ENCODE measurements at regions not wholly inside any gene's neighbourhood (a gene's known extent, or its start where the extent isn't known, plus 50 kb on each side); places are given as distances from the start of the nearest gene placed in this dataset.

- peak in 1 of 2 donors; percentile 54 for DNase-seq (ENCODE audit: low spot score in 2 of 2)
- TF ChIP-seq CTCF (IDR thresholded peaks at IDR 0.05) (no peak), POLR2A (IDR thresholded peaks at IDR 0.05) (no peak)
- H3K4me3 ChIP-seq (ENCODE audit: low read depth, poor library complexity, severe bottlenecking): no peak overlapping the region
- 61 to 64% methylated on average over 11 of the region's 11 CpGs for WGBS, 2 donors
- intact Hi-C loops (cut with DNase I; ENCODE audit: low total_unique reads): no loop called here
These were observed 310.9 kb upstream of the ZNF32 start for GRCh38 chr10:43959364-43960134.

- WGBS, 2 donors: 79 to 97% methylated on average over 6 of the region's 6 CpGs
- TF ChIP-seq POLR2A (IDR thresholded peaks at IDR 0.05): no peak
- TF ChIP-seq CTCF (IDR thresholded peaks at IDR 0.05): no peak
- H3K4me3 ChIP-seq (ENCODE audit: low read depth, poor library complexity, severe bottlenecking): no peak overlapping the region
- intact Hi-C loops (cut with DNase I; ENCODE audit: low total_unique reads): no loop called here
- DNase-seq (ENCODE audit: low spot score in 2 of 2): peak in 1 of 2 donors; percentile 40
These were observed 310.3 kb upstream of the ZNF32 start for GRCh38 chr10:43958964-43959363.

GRCh38 chr10:43958071-43958432, 309.4 kb upstream of the ZNF32 start:
- WGBS, 2 donors: 92 to 96% methylated on average over 3 to 6 of the region's 6 CpGs
- H3K4me3 ChIP-seq (ENCODE audit: low read depth, poor library complexity, severe bottlenecking): no peak overlapping the region
- TF ChIP-seq POLR2A (IDR thresholded peaks at IDR 0.05) (no peak), CTCF (IDR thresholded peaks at IDR 0.05) (no peak)
- intact Hi-C loops (cut with DNase I; ENCODE audit: low total_unique reads): no loop called here
- peak in 1 of 2 donors; percentile 68 for DNase-seq (ENCODE audit: low spot score in 2 of 2)

DNA sequence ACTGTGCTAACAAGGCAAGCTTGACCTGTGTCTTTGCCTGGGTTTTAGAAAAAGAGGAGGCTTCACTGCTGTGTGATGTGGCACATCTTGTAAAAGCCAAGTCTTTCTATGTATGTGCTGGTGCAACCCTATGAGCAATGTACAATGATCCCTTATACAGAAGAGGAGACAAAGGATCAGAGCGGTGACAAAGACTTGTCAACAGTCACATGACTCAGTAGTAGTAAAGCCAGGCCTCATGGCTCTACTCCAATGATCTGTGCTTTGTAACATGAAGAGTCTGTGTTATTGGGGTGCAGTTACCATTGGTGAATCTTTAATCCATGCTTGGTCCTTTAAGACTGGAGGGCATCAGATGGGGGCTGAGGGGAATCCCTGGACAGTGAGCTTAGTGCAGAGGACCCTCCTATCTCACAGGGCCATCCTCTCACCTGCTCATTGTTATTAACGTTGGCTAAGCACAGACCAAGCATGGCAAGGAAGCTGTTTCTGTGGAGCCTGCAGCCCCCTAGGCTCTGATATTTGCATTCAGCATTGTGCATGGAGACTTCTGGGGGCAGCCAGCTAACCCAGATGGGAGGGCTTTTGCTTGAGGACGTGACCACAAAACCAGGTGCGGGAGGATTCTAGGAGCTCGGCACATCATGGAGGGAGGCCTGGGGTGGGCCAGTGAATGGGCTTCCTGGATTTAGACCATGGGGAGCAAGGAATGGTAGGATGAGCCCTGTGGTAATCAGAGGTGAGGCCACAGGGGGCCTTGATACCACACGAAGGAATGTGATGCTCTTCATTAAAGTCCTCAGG, 308.8 kb upstream of the ZNF32 start:
- no peak overlapping the region for H3K4me3 ChIP-seq (ENCODE audit: low read depth, poor library complexity, severe bottlenecking)
- TF ChIP-seq POLR2A (IDR thresholded peaks at IDR 0.05) (no peak), CTCF (IDR thresholded peaks at IDR 0.05) (no peak)
- intact Hi-C loops (cut with DNase I; ENCODE audit: low total_unique reads): no loop called here
- 92 to 97% methylated on average over 6 of the region's 6 CpGs for WGBS, 2 donors
- peak in 1 of 2 donors; percentile 13 for DNase-seq (ENCODE audit: low spot score in 2 of 2)

DNA sequence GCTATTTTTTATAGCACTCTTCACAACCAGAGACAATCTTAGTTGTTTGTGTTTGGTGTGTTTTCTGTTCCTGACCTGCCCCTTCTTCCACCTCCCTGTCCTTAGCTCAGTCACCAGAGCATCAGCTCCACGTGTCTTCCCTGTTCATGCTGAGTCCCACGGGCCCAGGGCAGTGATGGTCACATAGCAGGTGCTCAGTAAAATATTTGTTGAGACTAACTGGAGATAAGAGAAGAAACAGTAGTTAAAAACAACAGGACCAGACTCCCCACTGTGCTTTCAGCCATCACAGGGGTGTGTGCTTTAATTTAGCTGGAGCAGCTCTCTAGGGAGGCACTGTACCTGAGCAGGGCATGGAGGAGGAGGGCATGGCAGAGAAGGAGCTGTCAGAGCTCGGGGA, 307.3 kb upstream of the ZNF32 start:
- no peak for TF ChIP-seq CTCF (IDR thresholded peaks at IDR 0.05)
- peak in 1 of 2 donors; percentile 25 for DNase-seq (ENCODE audit: low spot score in 2 of 2)
- intact Hi-C loops (cut with DNase I; ENCODE audit: low total_unique reads): no loop called here
- H3K4me3 ChIP-seq (ENCODE audit: low read depth, poor library complexity, severe bottlenecking): no peak overlapping the region
- WGBS, 2 donors: 86 to 91% methylated on average over 3 of the region's 3 CpGs
